Gastroesophageal sphincter (tissue), 4 donors: ENCODE measurements at regions not wholly inside any gene's neighbourhood (a gene's known extent, or its start where the extent isn't known, plus 50 kb on each side); places are given as distances from the start of the nearest gene placed in this dataset.

Experiments used
- ATAC-seq: fragments of 150-250 bp; one replicate; pipeline ENCODE4 v1.9.1; 2016; ENCODE audit warnings: mild to moderate bottlenecking, moderate library complexity
- H3K27ac ChIP-seq, 4 donors: fragments of 200-600 bp; sonication (generic) in 3 of 4; 1 replicate in 3 of 4; 2 replicates in 1 of 4; pipeline ENCODE4 v1.5.1; 2016 to 2019
- H3K27me3 ChIP-seq: fragments of 200-600 bp; sonication (generic); one replicate; pipeline ENCODE4 v1.5.1; 2019
- H3K36me3 ChIP-seq, 2 donors: fragments of 200-600 bp; sonication (generic); one replicate each; pipeline ENCODE4 v1.5.1; 2019; ENCODE audit warnings: control low read depth in 1 of 2
- H3K4me1 ChIP-seq, 3 donors: fragments of 200-600 bp; sonication (generic); 1 replicate in 2 of 3; 2 replicates in 1 of 3; pipeline ENCODE4 v1.5.1; 2016 to 2019; ENCODE audit warnings: control low read depth in 2 of 3
- H3K4me3 ChIP-seq, 2 donors: fragments of 200-600 bp; sonication (generic); one replicate each; pipeline ENCODE4 v1.5.1; 2019; ENCODE audit warnings: mild to moderate bottlenecking in 1 of 2, moderate library complexity in 1 of 2
- H3K9me3 ChIP-seq, 3 donors: fragments of 200-600 bp; sonication (generic); one replicate each; pipeline ENCODE4 v1.5.1; 2017 to 2019; ENCODE audit warnings: control low read depth in 2 of 3
- EP300 ChIP-seq: sonication (generic); formaldehyde crosslinking; IDR thresholded peaks from one replicate; pipeline ENCODE4 v1.6.1; 2017; ENCODE audit warnings: antibody characterized with exemption, mild to moderate bottlenecking
- POLR2A ChIP-seq, 2 donors: fragments of 450-650 bp; IDR thresholded peaks; one replicate each; pipeline ENCODE4 v1.6.1; 2017; ENCODE audit warnings: antibody characterized with exemption in 2 of 2, mild to moderate bottlenecking in 2 of 2, moderate library complexity in 1 of 2
- POLR2AphosphoS5 ChIP-seq: sonication (generic); formaldehyde crosslinking; IDR thresholded peaks from one replicate; pipeline ENCODE4 v1.6.1; 2017; ENCODE audit warnings: antibody characterized with exemption
- WGBS, 2 donors: methylation state at CpG; one replicate each; pipeline ENCODE4 v1.1.5; 2018; ENCODE audit warnings: low coverage in 1 of 2; 5-methylcytosine and 5-hydroxymethylcytosine counted together
- TF ChIP-seq, protein P1 (sequence below), 4 experiments: fragments of 200-600 bp in 2 of 4; fragments of 450-650 bp in 2 of 4; sonication (generic) in 1 of 4; IDR thresholded peaks; one replicate each; pipeline ENCODE4 v1.5.1; 2017 to 2019; ENCODE audit warnings: antibody characterized with exemption in 4 of 4, mild to moderate bottlenecking in 2 of 4, moderate library complexity in 2 of 4

DNA sequence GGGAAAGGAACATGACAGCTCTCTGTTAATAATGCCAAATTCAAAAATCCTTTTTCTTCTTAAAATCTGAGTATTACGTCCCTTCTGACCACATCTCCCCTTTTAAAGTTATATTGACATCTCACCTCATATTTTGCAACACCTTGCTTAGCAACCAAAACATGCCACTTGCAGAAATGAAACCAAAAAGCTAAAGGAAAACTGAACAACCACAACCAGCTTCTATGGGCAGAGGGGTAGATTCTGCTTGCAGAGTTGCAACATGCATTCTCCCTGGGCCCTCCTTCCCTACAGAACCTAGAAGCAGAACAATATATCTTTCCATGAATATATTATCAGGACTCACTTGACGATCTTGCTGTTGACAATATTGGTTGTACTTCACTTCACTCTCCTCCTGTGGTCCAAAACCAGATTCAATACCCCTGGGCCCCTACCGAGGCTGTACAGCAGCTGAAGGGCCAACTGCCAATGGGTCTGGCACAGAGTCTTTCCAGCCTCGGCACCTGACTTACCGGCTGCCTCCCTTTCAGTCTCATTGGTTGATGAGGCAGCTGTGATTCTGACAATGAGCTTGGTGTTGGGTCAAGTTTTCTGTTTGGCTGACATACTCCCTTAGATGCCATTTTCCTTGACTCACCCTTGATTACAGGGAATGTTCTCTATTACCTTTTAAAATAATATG, 616.6 kb downstream of the ZEB2 start:
- no peak for TF ChIP-seq EP300
- TF ChIP-seq, protein P1, sequence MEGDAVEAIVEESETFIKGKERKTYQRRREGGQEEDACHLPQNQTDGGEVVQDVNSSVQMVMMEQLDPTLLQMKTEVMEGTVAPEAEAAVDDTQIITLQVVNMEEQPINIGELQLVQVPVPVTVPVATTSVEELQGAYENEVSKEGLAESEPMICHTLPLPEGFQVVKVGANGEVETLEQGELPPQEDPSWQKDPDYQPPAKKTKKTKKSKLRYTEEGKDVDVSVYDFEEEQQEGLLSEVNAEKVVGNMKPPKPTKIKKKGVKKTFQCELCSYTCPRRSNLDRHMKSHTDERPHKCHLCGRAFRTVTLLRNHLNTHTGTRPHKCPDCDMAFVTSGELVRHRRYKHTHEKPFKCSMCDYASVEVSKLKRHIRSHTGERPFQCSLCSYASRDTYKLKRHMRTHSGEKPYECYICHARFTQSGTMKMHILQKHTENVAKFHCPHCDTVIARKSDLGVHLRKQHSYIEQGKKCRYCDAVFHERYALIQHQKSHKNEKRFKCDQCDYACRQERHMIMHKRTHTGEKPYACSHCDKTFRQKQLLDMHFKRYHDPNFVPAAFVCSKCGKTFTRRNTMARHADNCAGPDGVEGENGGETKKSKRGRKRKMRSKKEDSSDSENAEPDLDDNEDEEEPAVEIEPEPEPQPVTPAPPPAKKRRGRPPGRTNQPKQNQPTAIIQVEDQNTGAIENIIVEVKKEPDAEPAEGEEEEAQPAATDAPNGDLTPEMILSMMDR (IDR thresholded peaks at IDR 0.05), result no peak
- no peak for TF ChIP-seq POLR2A (IDR thresholded peaks at IDR 0.05)
- TF ChIP-seq POLR2AphosphoS5, result no peak
- 76 to 94% methylated on average over 4 of the region's 5 CpGs for WGBS, 2 donors
- Histone ChIP-seq H3K27me3 (no peaks in the 10 kb centered on the region), H3K9me3 (no peaks in the 10 kb centered on the region), H3K4me1 (no peaks in the 10 kb centered on the region), H3K4me3 (no peak overlapping the region), H3K27ac (no peak overlapping the region), H3K36me3 (no peaks in the 10 kb centered on the region)
- no peak for ATAC-seq

DNA sequence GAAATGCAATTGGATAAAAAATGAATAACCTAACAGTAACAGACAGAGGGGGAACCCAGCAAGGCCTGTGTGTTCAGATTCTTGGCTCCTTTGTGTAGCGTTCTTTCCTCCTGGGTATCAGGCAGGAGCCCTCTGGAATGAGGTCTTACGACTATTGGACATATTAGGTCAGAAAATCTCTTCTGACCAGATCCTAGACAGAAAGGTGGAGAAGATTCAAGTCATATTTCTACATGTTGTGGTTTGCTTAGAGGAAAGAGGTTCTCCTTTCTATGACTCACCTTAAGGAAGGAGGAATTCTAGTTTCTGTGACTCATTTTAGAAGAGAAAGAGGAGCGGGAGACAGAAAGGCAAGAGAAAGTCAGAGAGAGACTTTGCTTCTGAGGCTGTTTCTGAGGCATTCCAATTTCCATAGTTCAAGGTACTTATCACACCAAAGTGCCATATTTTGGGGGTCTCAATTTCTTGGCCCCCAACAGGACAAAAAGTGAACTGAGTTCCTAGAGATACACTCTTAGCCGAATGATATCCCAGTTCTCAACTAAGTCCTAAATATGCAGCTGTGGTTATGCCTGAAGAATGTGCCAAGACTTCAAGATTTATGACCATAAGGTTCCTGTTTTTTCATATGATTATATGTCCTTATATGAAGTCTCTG, 618.6 kb downstream of the ZEB2 start:
- H3K27me3 ChIP-seq, result no peaks in the 10 kb centered on the region
- H3K4me1 ChIP-seq, result no peaks in the 10 kb centered on the region
- no peak for ATAC-seq
- no peak overlapping the region for H3K4me3 ChIP-seq
- H3K36me3 ChIP-seq, result no peaks in the 10 kb centered on the region
- TF ChIP-seq POLR2AphosphoS5 (no peak), POLR2A (IDR thresholded peaks at IDR 0.05) (no peak), EP300 (no peak)
- TF ChIP-seq, protein P1 (IDR thresholded peaks at IDR 0.05), result no peak
- 73 to 100% methylated on average over 3 to 4 of the region's 4 CpGs for WGBS, 2 donors
- no peak overlapping the region for H3K27ac ChIP-seq
- H3K9me3 ChIP-seq, result no peaks in the 10 kb centered on the region

DNA sequence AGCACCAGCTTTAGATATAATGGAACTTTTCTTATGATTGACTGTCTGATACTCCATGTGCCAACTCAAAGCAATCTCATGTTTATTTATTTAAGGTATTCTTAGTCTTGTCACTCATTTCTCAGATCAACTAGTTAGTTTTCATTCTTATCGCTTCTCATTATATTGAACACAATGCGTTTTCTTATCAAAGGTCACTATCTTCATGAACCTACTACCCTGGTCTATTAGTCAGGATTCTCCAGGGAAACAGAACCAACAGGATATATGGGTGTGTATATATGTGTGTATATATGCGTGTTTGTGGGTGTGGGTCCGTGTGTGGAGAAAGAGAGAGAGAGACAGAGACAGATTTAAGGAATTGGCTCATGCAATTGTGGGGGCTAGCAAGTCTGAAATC, 619.9 kb downstream of the ZEB2 start:
- no peak for ATAC-seq
- H3K9me3 ChIP-seq, result no peaks in the 10 kb centered on the region
- H3K27ac ChIP-seq, result no peak overlapping the region
- no peak for TF ChIP-seq EP300
- TF ChIP-seq, protein P1 (IDR thresholded peaks at IDR 0.05), result no peak
- TF ChIP-seq POLR2A (IDR thresholded peaks at IDR 0.05), result no peak
- TF ChIP-seq POLR2AphosphoS5, result no peak
- 85 to 89% methylated on average over 2 to 4 of the region's 4 CpGs for WGBS, 2 donors
- no peaks in the 10 kb centered on the region for H3K4me1 ChIP-seq
- no peak overlapping the region for H3K4me3 ChIP-seq
- no peaks in the 10 kb centered on the region for H3K27me3 ChIP-seq
- H3K36me3 ChIP-seq, result no peaks in the 10 kb centered on the region

DNA sequence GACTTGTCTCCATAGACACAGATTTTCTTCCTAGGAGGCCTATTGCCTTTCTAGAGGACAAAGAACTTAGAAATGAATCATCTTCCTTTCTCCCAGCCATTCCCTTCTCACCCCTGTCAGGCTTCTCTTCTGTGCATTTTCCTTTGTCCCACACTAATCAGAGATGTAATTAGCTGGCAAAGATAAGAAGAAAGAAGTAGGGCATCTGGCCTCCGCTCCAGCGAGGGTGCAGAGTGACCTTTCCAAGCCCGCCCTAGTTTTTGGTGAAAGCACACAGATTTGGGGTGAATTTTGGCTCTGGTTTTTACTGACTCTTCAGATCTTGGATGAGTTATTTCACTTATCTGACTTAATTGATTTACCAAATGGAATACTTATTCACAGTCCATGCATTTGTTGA, 626.5 kb downstream of the ZEB2 start:
- TF ChIP-seq, protein P1 (IDR thresholded peaks at IDR 0.05), result no peak
- no peak for TF ChIP-seq POLR2A (IDR thresholded peaks at IDR 0.05)
- TF ChIP-seq EP300, result no peak
- no peak for TF ChIP-seq POLR2AphosphoS5
- H3K27me3 ChIP-seq, result no peaks in the 10 kb centered on the region
- no peaks in the 10 kb centered on the region for H3K9me3 ChIP-seq
- H3K27ac ChIP-seq, result no peak overlapping the region
- no peak overlapping the region for H3K4me3 ChIP-seq
- no peaks in the 10 kb centered on the region for H3K36me3 ChIP-seq
- no peaks in the 10 kb centered on the region for H3K4me1 ChIP-seq
- 80 to 94% methylated on average over 2 to 3 of the region's 3 CpGs for WGBS, 2 donors
- no peak for ATAC-seq

DNA sequence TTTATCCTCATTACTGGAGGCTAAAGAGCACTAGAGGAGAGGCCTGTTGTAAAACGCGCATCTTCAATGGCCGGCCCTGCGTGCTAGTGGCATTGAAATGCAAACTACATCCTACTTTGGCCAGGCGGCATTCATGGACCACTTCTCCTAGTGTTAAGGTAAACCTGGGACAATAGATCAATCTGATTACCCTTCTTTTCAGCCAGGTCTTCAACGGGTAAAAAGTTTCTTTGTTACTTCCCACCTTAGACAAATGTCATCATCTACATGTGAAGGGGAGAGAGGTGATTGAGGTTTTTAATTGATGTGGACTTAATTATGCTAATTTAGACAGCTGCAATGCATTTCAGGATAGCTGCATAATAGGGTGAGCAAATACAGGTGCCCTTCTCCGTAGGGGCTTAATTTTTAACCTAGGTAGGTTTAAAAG, 628.0 kb downstream of the ZEB2 start:
- H3K27ac ChIP-seq, result no peak overlapping the region
- 64 to 86% methylated on average over 2 to 7 of the region's 7 CpGs for WGBS, 2 donors
- no peak for ATAC-seq
- H3K4me3 ChIP-seq, result no peak overlapping the region
- H3K36me3 ChIP-seq, result no peaks in the 10 kb centered on the region
- H3K9me3 ChIP-seq, result no peaks in the 10 kb centered on the region
- no peaks in the 10 kb centered on the region for H3K27me3 ChIP-seq
- H3K4me1 ChIP-seq, result no peaks in the 10 kb centered on the region
- TF ChIP-seq, protein P1 (IDR thresholded peaks at IDR 0.05), result no peak
- TF ChIP-seq EP300, result no peak
- no peak for TF ChIP-seq POLR2A (IDR thresholded peaks at IDR 0.05)
- no peak for TF ChIP-seq POLR2AphosphoS5
